ENCODE measurements at regions not wholly inside any gene's neighbourhood (a gene's known extent, or its start where the extent isn't known, plus 50 kb on each side); places are given as distances from the start of the nearest gene placed in this dataset.

- TF ChIP-seq ZNF274 (IDR thresholded peaks at IDR 0.05; ENCODE audit: borderline replicate concordance, low read depth, low read length): no peak
- TF ChIP-seq ELF2 (CRISPR knock-in tag; IDR thresholded peaks at IDR 0.05): no peak
- no peak for TF ChIP-seq TEAD2 (tag; IDR thresholded peaks at IDR 0.05)
- no peak for TF ChIP-seq ZKSCAN1 (IDR thresholded peaks at IDR 0.05; ENCODE audit: low read depth, low read length)
- peak in 1 of 2 experiments; percentile 35; a peak in 2 of 4 replicates for TF ChIP-seq RAD21 (CRISPR knock-in tag; conservative IDR thresholded peaks at IDR 0.05 in 1 of 2, IDR thresholded peaks at IDR 0.05 in 1 of 2)
- TF ChIP-seq SOX6 (IDR thresholded peaks at IDR 0.05): peak; percentile 55; the same call in 1 of the 2 replicates
- no peak for TF ChIP-seq CHD1 (IDR thresholded peaks at IDR 0.05; ENCODE audit: low read length)
- TF ChIP-seq AFF4 (CRISPR knock-in tag; IDR thresholded peaks at IDR 0.05): no peak
- TF ChIP-seq SMARCE1 (IDR thresholded peaks at IDR 0.05): peak; percentile 57; the same call in 1 of the 2 replicates
- TF ChIP-seq EP300 (IDR thresholded peaks at IDR 0.05; ENCODE audit: low read length): peak; percentile 42; the same call in 1 of the 2 replicates
- 0 out of 2 replicates have a peak, but pooled peaks have one; percentile 13 for TF ChIP-seq CEBPG (CRISPR knock-in tag; IDR thresholded peaks at IDR 0.05)
- peak in 1 of 2 experiments; percentile 48; a peak in 2 of 4 replicates for TF ChIP-seq CEBPG (tag; conservative IDR thresholded peaks at IDR 0.05 in 1 of 2, IDR thresholded peaks at IDR 0.05 in 1 of 2)
- no peak; the same call in 1 of the 2 replicates for TF ChIP-seq MEF2D (tag; conservative IDR thresholded peaks at IDR 0.05; ENCODE audit: low read depth)
- no peak for TF ChIP-seq ZNF695 (CRISPR knock-in tag; IDR thresholded peaks at IDR 0.05)
- no peak for TF ChIP-seq RAD51 (IDR thresholded peaks at IDR 0.05; ENCODE audit: borderline replicate concordance, low read depth)
- TF ChIP-seq ZSCAN32 (CRISPR knock-in tag; IDR thresholded peaks at IDR 0.05): no peak
- no peak for TF ChIP-seq KDM5B (IDR thresholded peaks at IDR 0.05; ENCODE audit: insufficient replicate concordance, low read depth, low read length)
- TF ChIP-seq HINFP (tag; conservative IDR thresholded peaks at IDR 0.05; ENCODE audit: low read depth): no peak
- TF ChIP-seq BCL6 (CRISPR knock-in tag; IDR thresholded peaks at IDR 0.05): no peak
- no peak for TF ChIP-seq SMAD3 (CRISPR knock-in tag; conservative IDR thresholded peaks at IDR 0.05)
- no peak for TF ChIP-seq ZNF354B (CRISPR knock-in tag; IDR thresholded peaks at IDR 0.05)
- TF ChIP-seq KAT8 (IDR thresholded peaks at IDR 0.05; ENCODE audit: low read depth): no peak
- no peak for TF ChIP-seq NUFIP1 (IDR thresholded peaks at IDR 0.05; ENCODE audit: partially characterized antibody)
- no peak for TF ChIP-seq MXD1 (CRISPR knock-in tag; IDR thresholded peaks at IDR 0.05; ENCODE audit: borderline replicate concordance, poor library complexity, severe bottlenecking)
Measured at GRCh38 chrX:39859991-39860861, 237.5 kb downstream of the BCOR start (continued).
